K562 (cell line): ENCODE measurements at regions not wholly inside any gene's neighbourhood (a gene's known extent, or its start where the extent isn't known, plus 50 kb on each side); places are given as distances from the start of the nearest gene placed in this dataset.

ENCODE experiments used
- ATAC-seq: fragments of 200-7000 bp; cut with Tn5 transposase; 3 replicates; pipeline ENCODE4 v1.9.1; 2020; ENCODE audit warnings: moderate library complexity
- BruUV-seq: library from RNA; stranded (reverse); fragments of 400-500 nt; replicated peaks from 2 replicates; lab custom pipeline; 2021; lab: Mats Ljungman, UMichigan
- CTCF ChIA-PET: fragments of 300-600 bp; formaldehyde crosslinking; extraction: SDS; loops from one replicate; lab custom pipeline; 2021; ENCODE audit warnings: low intra/inter-chr PET ratio; lab: Yijun Ruan, JAX
- POLR2A ChIA-PET: fragments of 300-600, 350-650 bp; sonication (Branson Sonifier 250); formaldehyde crosslinking; extraction: SDS; loops from one replicate; lab custom pipeline; 2021; ENCODE audit warnings: antibody characterized with exemption, inconsistent platforms; lab: Yijun Ruan, JAX
- DNase-seq, 4 experiments: peaks; one replicate each; pipeline versions ENCODE4 v3.0.0 to v3.0.0-alpha.2; 2011 to 2018; ENCODE audit warnings: low spot score in 3 of 4, mixed read lengths in 3 of 4; ENCODE audit errors: extremely low read depth in 1 of 4
- FAIRE-seq: peaks from 2 replicates; lab custom pipeline; 2011; peaks lifted over from hg19 to GRCh38; lab: Jason Lieb, UNC
- H2AFZ ChIP-seq: 2 replicates; pipeline ENCODE4 v1.6.0; 2011; ENCODE audit warnings: low read depth, low read length, control low read depth, inconsistent platforms
- H3K27ac ChIP-seq: fragments of 200-600 bp; 3 replicates; pipeline ENCODE4 v1.8.0; 2011; ENCODE audit warnings: low read depth, mild to moderate bottlenecking, control low read depth, inconsistent platforms, low read length, moderate library complexity, mixed read lengths; ENCODE audit errors: extremely low read depth
- H3K27me3 ChIP-seq, 2 experiments: fragments of 300-600 bp in 1 of 2; 2 replicates in 1 of 2; 3 replicates in 1 of 2; pipeline versions ENCODE4 v1.6.0 to v1.8.0; 2011; ENCODE audit warnings: inconsistent platforms in 2 of 2, low read length in 2 of 2, mild to moderate bottlenecking in 1 of 2, mixed read lengths in 1 of 2, moderate library complexity in 1 of 2; ENCODE audit not compliant: control insufficient read depth in 2 of 2, insufficient read depth in 2 of 2
- H3K36me3 ChIP-seq: fragments of 300-600 bp; 3 replicates; pipeline ENCODE4 v1.8.0; 2011; ENCODE audit warnings: mild to moderate bottlenecking, low read length, inconsistent platforms; ENCODE audit not compliant: control insufficient read depth, insufficient read depth
- H3K4me1 ChIP-seq, 2 experiments: fragments of 200-600 bp in 1 of 2; replicated peaks in 1 of 2; 2 replicates in 1 of 2; 3 replicates in 1 of 2; pipeline versions ENCODE4 v1.5.1 to v1.8.0; 2011; ENCODE audit warnings: inconsistent platforms in 2 of 2, low read length in 2 of 2, mild to moderate bottlenecking in 1 of 2, mixed read lengths in 1 of 2, moderate library complexity in 1 of 2; ENCODE audit not compliant: control insufficient read depth in 2 of 2, insufficient read depth in 2 of 2
- H3K4me2 ChIP-seq: 2 replicates; pipeline ENCODE4 v1.6.1; 2011; ENCODE audit warnings: low read length, control low read depth, inconsistent platforms, mixed read lengths; ENCODE audit not compliant: insufficient read depth
- H3K4me3 ChIP-seq: fragments of 200-600 bp; sonication (generic), shearing (Covaris generic); 2 replicates; pipeline ENCODE4 v1.5.1; 2016; ENCODE audit warnings: control low read depth, inconsistent platforms
- H3K79me2 ChIP-seq: fragments of 200-600 bp; 3 replicates; pipeline ENCODE4 v1.8.0; 2011; ENCODE audit warnings: low read length, inconsistent platforms; ENCODE audit not compliant: control insufficient read depth, insufficient read depth
- H3K9ac ChIP-seq, 2 experiments: 2 replicates each; pipeline versions ENCODE4 v1.6.0 to v1.6.1; 2011; ENCODE audit warnings: low read depth in 2 of 2, low read length in 2 of 2, control low read depth in 1 of 2, inconsistent platforms in 1 of 2, mild to moderate bottlenecking in 1 of 2, mixed read lengths in 1 of 2; ENCODE audit not compliant: insufficient read depth in 1 of 2
- H3K9me1 ChIP-seq: one replicate; pipeline ENCODE4 v1.6.0; 2011; ENCODE audit warnings: inconsistent platforms, mild to moderate bottlenecking, low read length, moderate library complexity; ENCODE audit not compliant: control insufficient read depth, insufficient read depth
- H3K9me3 ChIP-seq: replicated peaks from 2 replicates; pipeline ENCODE4 v1.5.1; 2011; ENCODE audit warnings: low read depth, low read length, inconsistent platforms; ENCODE audit not compliant: control insufficient read depth, insufficient read depth
- H4K20me1 ChIP-seq: replicated peaks from 2 replicates; pipeline ENCODE4 v1.6.1; 2011; ENCODE audit warnings: low read length, inconsistent platforms, mixed read lengths; ENCODE audit not compliant: control insufficient read depth, insufficient read depth
- ATF3 ChIP-seq, 2 experiments: fragments of 450-650 bp in 1 of 2; sonication (generic) in 1 of 2; formaldehyde crosslinking in 1 of 2; IDR thresholded peaks in 1 of 2; conservative IDR thresholded peaks in 1 of 2; 2 replicates each; pipeline versions ENCODE4 v1.6.1 to v1.8.1; 2016 to 2023; ENCODE audit warnings: mild to moderate bottlenecking in 2 of 2, moderate library complexity in 2 of 2, inconsistent platforms in 1 of 2, missing genetic modification reagents in 1 of 2
- C11orf30 ChIP-seq: fragments of 450-650 bp; IDR thresholded peaks from 2 replicates; pipeline ENCODE4 v1.6.1; 2016; ENCODE audit warnings: low read depth, mild to moderate bottlenecking
- NEUROD1 ChIP-seq: fragments of 150-350 bp; IDR thresholded peaks from 2 replicates; pipeline ENCODE4 v1.6.1; 2014; ENCODE audit warnings: borderline replicate concordance, low read length, low read depth; ENCODE audit not compliant: partially characterized antibody
- POLR2AphosphoS5 ChIP-seq: IDR thresholded peaks from 2 replicates; pipeline ENCODE4 v1.6.1; 2011; ENCODE audit warnings: mild to moderate bottlenecking, low read depth, low read length, moderate library complexity; ENCODE audit not compliant: control insufficient read depth, insufficient read depth
- TFAM ChIP-seq: fragments of 250-450 bp; sonication (Bioruptor Pico); conservative IDR thresholded peaks from 2 replicates; pipeline ENCODE4 v1.5.0; 2021; ENCODE audit warnings: mild to moderate bottlenecking, moderate library complexity
- WGBS: fragments of 100-300 bp; shearing (Covaris generic); methylation state at CpG from one replicate; pipeline ENCODE4 v1.1.6; 2016; ENCODE audit warnings: low coverage, mixed read lengths; ENCODE audit not compliant: insufficient coverage; ENCODE audit errors: missing lambda C conversion rate; 5-methylcytosine and 5-hydroxymethylcytosine counted together
- in situ Hi-C: fragments of 300-500 bp; cut with MboI; formaldehyde crosslinking; loops from 4 replicates; pipeline ENCODE4 v1.15.0; 2018; ENCODE audit warnings: inconsistent platforms, mixed read lengths
- intact Hi-C: fragments of 100-400 bp; cut with micrococcal nuclease; formaldehyde crosslinking; loops from 2 replicates; pipeline ENCODE4 v1.14.2; 2022

GRCh38 chr12:93176165-93176564, 201.6 kb upstream of the NUDT4 start:
- Histone ChIP-seq H3K27me3 (no peaks in the 10 kb centered on the region), H3K4me3 (no peak overlapping the region), H3K36me3 (no peaks in the 10 kb centered on the region), H3K4me2 (no peak overlapping the region), H3K27ac (no peak overlapping the region), H3K9me3 (peaks cover 11% of the 10 kb centered on the region), H2AFZ (no peak overlapping the region), H3K9ac (no peak overlapping the region), H3K9me1 (no peaks in the 10 kb centered on the region), H3K79me2 (no peaks in the 10 kb centered on the region), H4K20me1 (no peaks in the 10 kb centered on the region), H3K4me1 (peaks cover 0 to 5% of the 10 kb centered on the region in 2 experiments; a peak in 2 of 5 replicates)
- ATAC-seq: no peak
- ChIA-PET POLR2A (no interaction called here), CTCF (no interaction called here)
- DNase-seq: no peak
- intact Hi-C loops: loop anchor here (5.0 kb wide), 1 partner anchor 206 kb away; no protein-coding TSS in a partner anchor
- 0 out of 2 replicates have a peak, but pooled peaks have one; percentile 24 for TF ChIP-seq ATF3 (IDR thresholded peaks at IDR 0.05)
- no peak for TF ChIP-seq ATF3 (CRISPR knock-in tag; conservative IDR thresholded peaks at IDR 0.05)
- TF ChIP-seq POLR2AphosphoS5: no peak
- no peak for TF ChIP-seq NEUROD1
- TF ChIP-seq C11orf30: 0 out of 2 replicates have a peak, but pooled peaks have one; percentile 1
- no peak for TF ChIP-seq TFAM (CRISPR knock-in tag)
- WGBS: 48% methylated on average over 1 of the region's 1 CpG
- no TSS peak for BruUV-seq
- in situ Hi-C loops: no loop called here
- FAIRE-seq: no peak
